ACC112 (cell line): ENCODE measurements at regions not wholly inside any gene's neighbourhood (a gene's known extent, or its start where the extent isn't known, plus 50 kb on each side); places are given as distances from the start of the nearest gene placed in this dataset.

Experiments
- H2AFZ ChIP-seq: fragments of 200-600 bp; sonication (generic); one replicate; pipeline ENCODE4 v1.6.0; 2017; ENCODE audit warnings: antibody characterized with exemption, low read length; ENCODE audit not compliant: unreplicated experiment
- H3K27ac ChIP-seq: fragments of 200-600 bp; sonication (generic); 2 replicates; pipeline ENCODE4 v1.5.1; 2014; ENCODE audit warnings: low read depth, mild to moderate bottlenecking, antibody characterized with exemption, low read length, moderate library complexity
- H3K27me3 ChIP-seq: fragments of 200-600 bp; sonication (generic); 2 replicates; pipeline ENCODE4 v1.6.1; 2014; ENCODE audit warnings: mild to moderate bottlenecking, antibody characterized with exemption, low read length, moderate library complexity, mixed read lengths; ENCODE audit not compliant: insufficient read depth
- H3K36me3 ChIP-seq: fragments of 200-600 bp; sonication (generic); 2 replicates; pipeline ENCODE4 v1.6.1; 2016; ENCODE audit warnings: mild to moderate bottlenecking, antibody characterized with exemption, low read length, moderate library complexity, mixed read lengths; ENCODE audit not compliant: insufficient read depth
- H3K4me1 ChIP-seq: fragments of 200-600 bp; sonication (generic); one replicate; pipeline ENCODE4 v1.6.1; 2016; ENCODE audit warnings: low read length, mixed read lengths; ENCODE audit not compliant: insufficient read depth, unreplicated experiment, control insufficient read depth
- H3K4me3 ChIP-seq: fragments of 200-600 bp; sonication (generic); 2 replicates; pipeline ENCODE4 v1.5.1; 2014; ENCODE audit warnings: mild to moderate bottlenecking, low read depth, low read length
- H3K79me2 ChIP-seq: fragments of 200-600 bp; sonication (generic); one replicate; pipeline ENCODE4 v1.6.0; 2016; ENCODE audit warnings: low read length; ENCODE audit not compliant: control insufficient read depth, unreplicated experiment, insufficient read depth

DNA sequence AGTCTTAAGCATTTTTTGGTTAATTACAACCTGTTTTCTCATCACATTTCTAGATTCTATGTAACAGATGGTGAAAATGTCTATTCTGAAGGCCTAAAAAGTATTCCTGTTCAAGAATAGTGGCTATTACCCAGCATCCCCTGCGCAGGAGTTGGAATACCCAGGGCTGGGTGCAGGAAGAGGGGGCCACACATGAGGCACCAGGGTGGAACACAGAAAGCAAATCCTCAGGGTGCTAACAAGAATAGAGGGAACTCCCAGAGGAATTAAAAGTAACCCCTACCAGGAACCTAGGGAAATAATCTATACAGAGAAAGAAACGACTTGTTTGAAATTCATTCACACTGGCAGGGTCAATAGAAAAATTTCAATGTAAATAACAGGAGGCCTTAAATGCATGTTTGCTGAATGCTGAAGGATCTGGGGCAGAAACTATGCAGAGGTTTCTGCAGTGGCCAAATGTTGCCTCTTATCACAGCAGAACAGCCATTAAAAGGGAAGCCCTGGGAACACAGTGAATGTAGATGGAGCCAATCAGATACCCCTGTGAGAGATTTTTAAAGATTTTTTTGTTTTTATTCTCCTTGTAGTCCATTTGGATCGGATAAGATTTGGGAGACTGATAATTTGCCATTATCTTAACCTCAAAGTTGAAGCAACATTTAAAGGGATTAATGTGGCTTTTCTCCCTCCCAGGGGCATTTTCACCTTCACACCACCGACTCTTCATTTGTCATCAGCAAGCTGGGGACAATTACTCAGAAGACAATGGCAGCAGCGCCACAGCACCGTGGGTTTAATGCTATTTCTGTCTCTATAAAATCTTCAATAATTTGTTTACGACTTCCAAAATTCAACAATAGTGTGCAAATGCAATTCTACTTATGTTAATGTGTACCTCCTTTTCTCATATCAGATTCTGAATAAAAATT lies 196.0 kb upstream of the PSMD7 start:
- no peak overlapping the region for H3K27ac ChIP-seq
- no peak overlapping the region for H2AFZ ChIP-seq
- no peak overlapping the region for H3K4me3 ChIP-seq

DNA sequence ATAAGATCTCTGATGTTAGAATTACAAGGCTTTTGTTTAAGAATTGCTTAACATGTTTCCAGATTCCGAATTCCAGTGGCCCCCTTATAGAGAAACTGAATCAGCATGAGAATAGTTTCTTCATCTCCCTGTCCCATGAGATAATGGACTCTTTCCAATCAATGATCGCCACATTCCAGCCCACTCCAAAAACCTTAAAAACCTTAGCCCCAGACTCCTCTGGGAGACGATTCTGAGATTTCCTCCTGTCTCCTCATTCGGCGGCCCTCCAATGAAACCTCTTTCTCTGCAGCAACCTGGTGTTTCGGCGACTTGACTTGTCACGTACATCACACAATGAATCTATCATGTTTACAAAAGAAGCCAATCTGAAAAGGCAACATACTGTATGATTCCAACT lies 197.1 kb upstream of the PSMD7 start:
- Histone ChIP-seq H3K79me2 (no peaks in the 10 kb centered on the region), H3K36me3 (no peaks in the 10 kb centered on the region), H3K4me3 (no peak overlapping the region), H3K4me1 (no peaks in the 10 kb centered on the region), H3K27ac (no peak overlapping the region), H2AFZ (no peak overlapping the region), H3K27me3 (no peaks in the 10 kb centered on the region)

More for the DNA sequence above, 196.0 kb upstream of the PSMD7 start:
- Histone ChIP-seq H3K4me1 (no peaks in the 10 kb centered on the region), H3K79me2 (no peaks in the 10 kb centered on the region), H3K36me3 (no peaks in the 10 kb centered on the region), H3K27me3 (no peaks in the 10 kb centered on the region)

DNA sequence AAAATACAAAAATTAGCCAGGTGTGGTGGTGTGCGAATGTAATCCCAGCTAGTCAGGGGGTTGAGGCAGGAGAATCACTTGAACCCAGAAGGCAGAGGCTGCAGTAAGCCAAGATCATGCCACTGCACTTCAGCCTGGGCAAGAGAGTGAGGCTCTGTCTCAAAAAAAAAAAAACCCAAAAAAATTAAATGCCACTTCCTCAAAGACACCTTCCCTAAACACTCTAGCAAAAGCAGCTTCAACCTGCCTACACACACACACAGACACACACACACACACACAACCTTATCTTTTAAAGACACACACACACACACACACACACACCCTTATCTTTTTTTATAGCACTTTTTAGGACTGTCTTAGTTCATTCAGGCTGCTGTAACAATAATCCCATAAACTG lies 201.7 kb upstream of the PSMD7 start:
- no peak overlapping the region for H3K4me3 ChIP-seq
- H2AFZ ChIP-seq: no peak overlapping the region
- no peak overlapping the region for H3K27ac ChIP-seq
- no peaks in the 10 kb centered on the region for H3K79me2 ChIP-seq
- no peaks in the 10 kb centered on the region for H3K4me1 ChIP-seq
- no peaks in the 10 kb centered on the region for H3K27me3 ChIP-seq
- H3K36me3 ChIP-seq: no peaks in the 10 kb centered on the region

DNA sequence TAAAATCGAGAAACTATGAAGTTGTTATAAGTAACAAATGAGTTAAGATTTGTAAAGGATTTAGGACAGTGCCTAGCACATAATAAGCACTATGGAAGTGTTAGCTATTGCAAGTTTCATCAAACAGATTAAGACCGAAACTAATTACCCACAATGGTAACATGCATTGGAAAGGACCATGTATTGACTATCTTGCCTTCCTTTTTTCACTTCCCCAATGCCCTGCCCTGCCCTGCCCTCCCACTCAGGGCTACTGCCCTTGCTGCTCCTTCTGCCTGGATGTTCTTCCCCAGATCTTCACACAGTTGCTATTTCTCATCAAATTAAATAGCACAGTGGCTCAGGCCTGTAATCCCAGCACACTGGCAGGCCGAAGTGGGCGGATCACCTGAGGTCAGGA lies 202.1 kb upstream of the PSMD7 start:
- Histone ChIP-seq H3K27me3 (no peaks in the 10 kb centered on the region), H3K4me1 (no peaks in the 10 kb centered on the region), H2AFZ (no peak overlapping the region), H3K36me3 (no peaks in the 10 kb centered on the region), H3K4me3 (no peak overlapping the region), H3K79me2 (no peaks in the 10 kb centered on the region), H3K27ac (no peak overlapping the region)

DNA sequence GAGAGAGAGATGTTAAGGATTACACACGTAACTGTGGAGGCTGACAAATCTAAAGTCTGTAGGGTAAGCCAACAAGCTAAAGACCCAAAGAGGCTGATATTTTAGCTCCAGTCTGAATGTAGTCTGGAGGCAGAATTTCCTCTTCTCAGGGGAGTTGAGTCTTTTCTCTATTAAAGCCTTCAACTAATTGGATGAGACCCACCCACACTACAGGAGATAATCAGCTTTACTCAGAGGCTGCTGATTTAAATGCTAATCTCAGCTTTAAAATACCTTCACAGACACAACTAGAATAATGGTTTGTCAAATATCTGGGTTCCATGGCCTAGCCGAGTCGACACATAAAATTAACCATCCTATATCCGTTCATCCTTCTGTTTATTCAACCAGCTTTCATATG lies 204.3 kb upstream of the PSMD7 start:
- Histone ChIP-seq H3K4me3 (no peak overlapping the region), H3K36me3 (no peaks in the 10 kb centered on the region), H3K4me1 (no peaks in the 10 kb centered on the region), H2AFZ (no peak overlapping the region), H3K27me3 (no peaks in the 10 kb centered on the region), H3K79me2 (no peaks in the 10 kb centered on the region), H3K27ac (no peak overlapping the region)

DNA sequence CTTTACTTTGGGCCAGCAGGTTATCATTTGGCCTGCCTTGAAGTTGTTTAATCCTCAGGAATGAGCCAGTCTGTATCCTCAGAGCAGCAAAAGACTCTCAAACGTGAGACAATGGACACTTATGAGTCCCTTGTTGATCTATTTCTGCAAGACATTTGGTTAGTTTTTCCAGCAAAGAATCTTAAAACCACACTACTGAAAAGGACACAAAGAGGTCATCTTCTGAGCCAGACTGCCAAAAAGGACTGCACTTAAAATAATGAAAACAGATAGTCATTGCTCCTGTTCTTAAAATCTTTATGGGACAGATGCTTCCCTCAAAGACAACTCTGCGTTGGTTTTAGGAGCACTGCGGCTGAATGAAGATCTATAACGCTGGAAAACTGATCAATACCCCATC lies 205.7 kb upstream of the PSMD7 start:
- no peaks in the 10 kb centered on the region for H3K79me2 ChIP-seq
- no peaks in the 10 kb centered on the region for H3K36me3 ChIP-seq
- no peak overlapping the region for H2AFZ ChIP-seq
- no peak overlapping the region for H3K27ac ChIP-seq
- H3K4me3 ChIP-seq: no peak overlapping the region
- no peaks in the 10 kb centered on the region for H3K4me1 ChIP-seq
- no peaks in the 10 kb centered on the region for H3K27me3 ChIP-seq

DNA sequence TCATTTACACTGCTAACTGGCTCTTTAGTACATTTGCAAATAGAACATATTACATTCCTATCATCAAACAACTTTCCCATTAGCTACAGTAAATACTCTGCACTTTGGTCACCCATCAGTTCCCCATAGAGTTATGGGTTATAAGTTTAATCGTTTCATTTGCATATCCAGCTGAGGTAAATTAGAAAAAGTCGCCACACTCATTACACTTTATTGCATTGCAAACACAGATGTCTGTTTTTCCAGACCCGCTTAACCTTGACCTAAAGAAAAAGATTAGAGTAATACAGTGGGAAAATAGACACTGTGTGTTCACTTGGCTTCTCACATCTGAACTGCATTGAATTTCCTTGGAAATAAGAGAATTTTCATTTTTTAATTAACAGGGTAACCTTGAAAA lies 213.1 kb upstream of the PSMD7 start:
- H3K36me3 ChIP-seq: no peaks in the 10 kb centered on the region

DNA sequence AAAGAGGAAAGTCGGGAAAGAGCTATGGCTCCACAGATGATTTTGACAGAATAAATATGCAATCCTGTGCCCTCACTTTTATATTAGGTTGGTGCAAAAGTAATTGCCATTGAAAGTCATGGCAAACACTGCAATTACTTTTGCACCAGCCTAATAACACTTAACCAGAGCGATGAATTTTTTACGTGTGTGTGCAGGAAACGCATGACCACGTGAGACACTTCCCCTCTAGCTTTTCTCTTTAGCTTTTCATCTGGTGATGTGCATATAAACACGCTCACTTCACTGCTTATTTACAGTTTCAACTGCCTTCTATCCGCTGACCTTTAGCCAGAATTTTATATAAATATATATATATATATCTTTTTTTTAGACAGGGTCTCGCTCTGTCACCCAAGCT lies 216.3 kb upstream of the PSMD7 start:
- H3K27me3 ChIP-seq: no peaks in the 10 kb centered on the region
- H2AFZ ChIP-seq: no peak overlapping the region
- no peak overlapping the region for H3K27ac ChIP-seq
- H3K4me3 ChIP-seq: no peak overlapping the region
- no peaks in the 10 kb centered on the region for H3K36me3 ChIP-seq
- no peaks in the 10 kb centered on the region for H3K79me2 ChIP-seq
- no peaks in the 10 kb centered on the region for H3K4me1 ChIP-seq

More for the DNA sequence above, 213.1 kb upstream of the PSMD7 start:
- H3K4me1 ChIP-seq: no peaks in the 10 kb centered on the region
- no peak overlapping the region for H3K4me3 ChIP-seq
- H3K27ac ChIP-seq: no peak overlapping the region
- no peak overlapping the region for H2AFZ ChIP-seq
- no peaks in the 10 kb centered on the region for H3K27me3 ChIP-seq
- H3K79me2 ChIP-seq: no peaks in the 10 kb centered on the region

DNA sequence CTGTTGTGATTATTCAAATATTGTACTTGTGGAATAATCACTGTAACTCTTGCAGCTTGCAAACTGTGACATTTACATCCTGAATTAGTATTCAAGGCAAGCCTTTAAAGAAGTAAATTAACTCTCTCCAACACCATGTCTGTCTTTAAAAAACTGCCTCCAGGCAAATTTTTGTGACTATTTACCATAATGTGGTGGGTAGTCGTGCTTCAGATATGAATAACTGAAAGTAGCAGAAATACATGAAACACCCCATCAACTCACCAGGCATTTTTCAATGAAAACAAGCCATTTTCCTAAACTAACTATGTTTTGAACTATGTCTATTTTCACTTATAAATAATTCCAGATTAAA lies 217.4 kb upstream of the PSMD7 start:
- no peak overlapping the region for H2AFZ ChIP-seq
- H3K36me3 ChIP-seq: no peaks in the 10 kb centered on the region
- H3K79me2 ChIP-seq: no peaks in the 10 kb centered on the region
- H3K4me1 ChIP-seq: no peaks in the 10 kb centered on the region
- H3K27ac ChIP-seq: no peak overlapping the region
- H3K27me3 ChIP-seq: no peaks in the 10 kb centered on the region
- no peak overlapping the region for H3K4me3 ChIP-seq

DNA sequence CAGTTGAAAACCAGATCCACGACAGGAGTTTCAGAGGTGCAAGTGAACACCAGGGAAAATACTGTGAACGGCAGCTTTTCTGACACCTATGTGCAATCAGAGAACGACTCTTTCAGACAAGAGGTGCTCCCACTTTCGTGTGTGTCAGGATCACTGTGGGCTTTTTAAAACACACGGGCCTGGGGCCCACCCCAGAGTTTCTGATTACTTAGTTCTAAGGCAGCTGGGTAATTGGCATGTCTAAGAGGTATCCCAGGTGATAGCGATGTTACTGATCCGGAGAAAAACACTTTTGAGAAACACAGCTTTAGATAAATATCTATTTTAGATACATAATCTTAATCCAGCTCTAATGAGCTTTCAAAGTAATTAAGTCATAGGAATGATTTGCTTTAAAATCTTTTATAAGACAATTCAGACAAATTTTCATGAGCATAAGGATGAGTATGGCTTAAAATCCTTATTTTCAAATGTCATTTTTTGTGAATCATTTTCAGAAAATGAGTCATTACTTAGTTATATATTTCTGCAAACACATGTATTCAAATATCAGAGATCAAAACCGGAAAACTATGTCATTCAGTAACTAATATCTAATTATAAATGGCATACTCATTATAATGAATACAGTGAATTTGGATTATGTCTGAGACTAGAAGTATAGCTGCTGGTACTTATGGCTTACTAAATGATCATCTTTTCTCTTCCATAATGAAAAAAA lies 217.9 kb upstream of the PSMD7 start:
- H2AFZ ChIP-seq: no peak overlapping the region
- no peaks in the 10 kb centered on the region for H3K79me2 ChIP-seq
- no peak overlapping the region for H3K4me3 ChIP-seq
- no peaks in the 10 kb centered on the region for H3K36me3 ChIP-seq
- no peak overlapping the region for H3K27ac ChIP-seq
- H3K4me1 ChIP-seq: no peaks in the 10 kb centered on the region
- no peaks in the 10 kb centered on the region for H3K27me3 ChIP-seq

DNA sequence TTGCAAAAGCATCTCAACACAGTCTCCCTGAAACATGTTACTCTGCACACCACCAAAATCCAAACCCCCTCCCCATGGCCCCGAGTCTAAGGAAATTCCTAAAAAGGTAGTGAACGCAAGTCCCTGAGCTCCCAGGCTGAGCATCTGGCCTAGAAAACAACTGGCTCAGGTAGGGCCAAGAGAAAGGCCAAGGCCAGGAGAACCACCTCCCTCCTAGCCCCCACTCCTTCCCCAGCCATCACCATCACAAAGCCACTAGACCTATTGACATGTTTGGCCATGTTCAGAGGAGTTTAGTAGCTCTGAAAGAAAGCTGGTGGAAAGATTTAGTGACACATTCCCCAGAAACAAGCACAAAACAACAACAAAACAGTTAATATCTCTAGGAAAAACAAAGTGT lies 220.0 kb upstream of the PSMD7 start:
- no peaks in the 10 kb centered on the region for H3K4me1 ChIP-seq
- H3K36me3 ChIP-seq: no peaks in the 10 kb centered on the region
- H3K27me3 ChIP-seq: no peaks in the 10 kb centered on the region
- H3K4me3 ChIP-seq: no peak overlapping the region
- no peaks in the 10 kb centered on the region for H3K79me2 ChIP-seq
- H2AFZ ChIP-seq: no peak overlapping the region
- H3K27ac ChIP-seq: no peak overlapping the region
